Panc1 (cell line): ENCODE measurements at regions not wholly inside any gene's neighbourhood (a gene's known extent, or its start where the extent isn't known, plus 50 kb on each side); places are given as distances from the start of the nearest gene placed in this dataset.

Experiments used
- POLR2AphosphoS5 ChIP-seq: IDR thresholded peaks from 2 replicates; pipeline ENCODE4 v1.6.1; 2012; ENCODE audit warnings: mild to moderate bottlenecking, low read depth, low read length, moderate library complexity
- SIN3A ChIP-seq: IDR thresholded peaks from 2 replicates; pipeline ENCODE4 v1.6.1; 2012; ENCODE audit warnings: low read depth, mild to moderate bottlenecking, low read length, moderate library complexity, borderline replicate concordance; ENCODE audit not compliant: insufficient read depth
- TF ChIP-seq, protein P1 (sequence below): fragments of 450-650 bp; IDR thresholded peaks from 2 replicates; pipeline ENCODE4 v1.5.1; 2017; ENCODE audit warnings: mild to moderate bottlenecking
- TF ChIP-seq, protein P2 (sequence below), 2 experiments: IDR thresholded peaks; 2 replicates each; pipeline ENCODE4 v1.6.1; 2011 to 2012; ENCODE audit warnings: low read depth in 2 of 2, control low read depth in 1 of 2, low read length in 1 of 2, mild to moderate bottlenecking in 1 of 2, moderate library complexity in 1 of 2; ENCODE audit not compliant: insufficient read depth in 1 of 2

DNA sequence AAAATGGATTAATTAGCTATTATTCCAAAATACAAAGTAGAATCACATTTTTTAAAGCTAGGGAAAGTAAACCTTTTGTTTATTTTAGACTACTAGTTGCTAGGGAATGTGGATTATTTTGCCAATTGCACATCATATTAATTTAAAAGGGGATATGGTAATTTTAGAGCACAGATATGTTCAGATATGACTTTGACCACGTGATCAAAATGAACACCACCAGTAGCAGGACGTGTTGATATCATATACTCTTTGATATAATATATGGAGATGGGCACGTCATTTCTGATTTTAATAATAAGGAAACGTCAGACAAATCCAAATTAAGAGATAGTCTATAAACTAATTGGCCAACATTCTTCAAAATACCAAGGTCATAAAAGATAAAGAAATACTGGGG is 1188.3 kb upstream of the CNTN5 start:
- TF ChIP-seq, protein P1, sequence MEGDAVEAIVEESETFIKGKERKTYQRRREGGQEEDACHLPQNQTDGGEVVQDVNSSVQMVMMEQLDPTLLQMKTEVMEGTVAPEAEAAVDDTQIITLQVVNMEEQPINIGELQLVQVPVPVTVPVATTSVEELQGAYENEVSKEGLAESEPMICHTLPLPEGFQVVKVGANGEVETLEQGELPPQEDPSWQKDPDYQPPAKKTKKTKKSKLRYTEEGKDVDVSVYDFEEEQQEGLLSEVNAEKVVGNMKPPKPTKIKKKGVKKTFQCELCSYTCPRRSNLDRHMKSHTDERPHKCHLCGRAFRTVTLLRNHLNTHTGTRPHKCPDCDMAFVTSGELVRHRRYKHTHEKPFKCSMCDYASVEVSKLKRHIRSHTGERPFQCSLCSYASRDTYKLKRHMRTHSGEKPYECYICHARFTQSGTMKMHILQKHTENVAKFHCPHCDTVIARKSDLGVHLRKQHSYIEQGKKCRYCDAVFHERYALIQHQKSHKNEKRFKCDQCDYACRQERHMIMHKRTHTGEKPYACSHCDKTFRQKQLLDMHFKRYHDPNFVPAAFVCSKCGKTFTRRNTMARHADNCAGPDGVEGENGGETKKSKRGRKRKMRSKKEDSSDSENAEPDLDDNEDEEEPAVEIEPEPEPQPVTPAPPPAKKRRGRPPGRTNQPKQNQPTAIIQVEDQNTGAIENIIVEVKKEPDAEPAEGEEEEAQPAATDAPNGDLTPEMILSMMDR: no peak
- TF ChIP-seq POLR2AphosphoS5 (no peak), SIN3A (no peak)
- TF ChIP-seq, protein P2, sequence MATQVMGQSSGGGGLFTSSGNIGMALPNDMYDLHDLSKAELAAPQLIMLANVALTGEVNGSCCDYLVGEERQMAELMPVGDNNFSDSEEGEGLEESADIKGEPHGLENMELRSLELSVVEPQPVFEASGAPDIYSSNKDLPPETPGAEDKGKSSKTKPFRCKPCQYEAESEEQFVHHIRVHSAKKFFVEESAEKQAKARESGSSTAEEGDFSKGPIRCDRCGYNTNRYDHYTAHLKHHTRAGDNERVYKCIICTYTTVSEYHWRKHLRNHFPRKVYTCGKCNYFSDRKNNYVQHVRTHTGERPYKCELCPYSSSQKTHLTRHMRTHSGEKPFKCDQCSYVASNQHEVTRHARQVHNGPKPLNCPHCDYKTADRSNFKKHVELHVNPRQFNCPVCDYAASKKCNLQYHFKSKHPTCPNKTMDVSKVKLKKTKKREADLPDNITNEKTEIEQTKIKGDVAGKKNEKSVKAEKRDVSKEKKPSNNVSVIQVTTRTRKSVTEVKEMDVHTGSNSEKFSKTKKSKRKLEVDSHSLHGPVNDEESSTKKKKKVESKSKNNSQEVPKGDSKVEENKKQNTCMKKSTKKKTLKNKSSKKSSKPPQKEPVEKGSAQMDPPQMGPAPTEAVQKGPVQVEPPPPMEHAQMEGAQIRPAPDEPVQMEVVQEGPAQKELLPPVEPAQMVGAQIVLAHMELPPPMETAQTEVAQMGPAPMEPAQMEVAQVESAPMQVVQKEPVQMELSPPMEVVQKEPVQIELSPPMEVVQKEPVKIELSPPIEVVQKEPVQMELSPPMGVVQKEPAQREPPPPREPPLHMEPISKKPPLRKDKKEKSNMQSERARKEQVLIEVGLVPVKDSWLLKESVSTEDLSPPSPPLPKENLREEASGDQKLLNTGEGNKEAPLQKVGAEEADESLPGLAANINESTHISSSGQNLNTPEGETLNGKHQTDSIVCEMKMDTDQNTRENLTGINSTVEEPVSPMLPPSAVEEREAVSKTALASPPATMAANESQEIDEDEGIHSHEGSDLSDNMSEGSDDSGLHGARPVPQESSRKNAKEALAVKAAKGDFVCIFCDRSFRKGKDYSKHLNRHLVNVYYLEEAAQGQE (IDR thresholded peaks at IDR 0.05; ENCODE audit: insufficient read depth in 1 of 2, low read depth in 2 of 2, low read length in 1 of 2): no peak
